ENCODE measurements at regions not wholly inside any gene's neighbourhood (a gene's known extent, or its start where the extent isn't known, plus 50 kb on each side); places are given as distances from the start of the nearest gene placed in this dataset.
"Not testable (repeated sequence)": the region's sequence is repeated elsewhere in the genome, so short reads cannot be mapped to it uniquely, and the experiment has no call there.

GRCh38 chr10:100638969-100639368 lies 103.2 kb downstream of the HIF1AN start:
- not testable (repeated sequence) for DNase-seq (ENCODE audit: low read depth in 2 of 2, low spot score in 1 of 2)

- DNase-seq (ENCODE audit: low read depth in 2 of 2, low spot score in 1 of 2): no peak
Observed at GRCh38 chr10:100642295-100642994, 102.9 kb upstream of the PAX2 start.

- no peak for DNase-seq (ENCODE audit: low read depth in 2 of 2, low spot score in 1 of 2)
Observed at GRCh38 chr10:100645091-100645490, 100.3 kb upstream of the PAX2 start.

- no peak for DNase-seq (ENCODE audit: low read depth in 2 of 2, low spot score in 1 of 2)
Observed at GRCh38 chr10:100645613-100646392, 99.6 kb upstream of the PAX2 start.

- DNase-seq (ENCODE audit: low read depth in 2 of 2, low spot score in 1 of 2): no peak
Observed at GRCh38 chr10:100647928-100648327, 97.5 kb upstream of the PAX2 start.

- DNase-seq (ENCODE audit: low read depth in 2 of 2, low spot score in 1 of 2): no peak
Observed at GRCh38 chr10:100650693-100651092, 94.7 kb upstream of the PAX2 start.

- not testable (repeated sequence) for DNase-seq (ENCODE audit: low read depth in 2 of 2, low spot score in 1 of 2)
Observed at GRCh38 chr10:100651099-100651498, 94.3 kb upstream of the PAX2 start.

- DNase-seq (ENCODE audit: low read depth in 2 of 2, low spot score in 1 of 2): no peak
Observed at GRCh38 chr10:100651916-100652315, 93.5 kb upstream of the PAX2 start.

GRCh38 chr10:100652406-100653135 lies 92.8 kb upstream of the PAX2 start:
- no peak for DNase-seq (ENCODE audit: low read depth in 2 of 2, low spot score in 1 of 2)

GRCh38 chr10:100653238-100653956 lies 92.0 kb upstream of the PAX2 start:
- no peak for DNase-seq (ENCODE audit: low read depth in 2 of 2, low spot score in 1 of 2)

- no peak for DNase-seq (ENCODE audit: low read depth in 2 of 2, low spot score in 1 of 2)
Observed at GRCh38 chr10:100653957-100654781, 91.2 kb upstream of the PAX2 start.

- DNase-seq (ENCODE audit: low read depth in 2 of 2, low spot score in 1 of 2): no peak
Observed at GRCh38 chr10:100654782-100655325, 90.5 kb upstream of the PAX2 start.

- no peak for DNase-seq (ENCODE audit: low read depth in 2 of 2, low spot score in 1 of 2)
Observed at GRCh38 chr10:100655326-100655759, 90.0 kb upstream of the PAX2 start.

GRCh38 chr10:100655760-100656421 lies 89.5 kb upstream of the PAX2 start:
- DNase-seq (ENCODE audit: low read depth in 2 of 2, low spot score in 1 of 2): no peak

GRCh38 chr10:100656454-100656853 lies 88.9 kb upstream of the PAX2 start:
- no peak for DNase-seq (ENCODE audit: low read depth in 2 of 2, low spot score in 1 of 2)

GRCh38 chr10:100658269-100658668 lies 87.1 kb upstream of the PAX2 start:
- no peak for DNase-seq (ENCODE audit: low read depth in 2 of 2, low spot score in 1 of 2)

GRCh38 chr10:100659361-100660098 lies 85.9 kb upstream of the PAX2 start:
- DNase-seq (ENCODE audit: low read depth in 2 of 2, low spot score in 1 of 2): no peak

GRCh38 chr10:100660365-100660764 lies 85.0 kb upstream of the PAX2 start:
- no peak for DNase-seq (ENCODE audit: low read depth in 2 of 2, low spot score in 1 of 2)

- no peak for DNase-seq (ENCODE audit: low read depth in 2 of 2, low spot score in 1 of 2)
Observed at GRCh38 chr10:100660945-100661344, 84.4 kb upstream of the PAX2 start.
